Nucleus accumbens (tissue), 56 donors: ENCODE measurements at regions not wholly inside any gene's neighbourhood (a gene's known extent, or its start where the extent isn't known, plus 50 kb on each side); places are given as distances from the start of the nearest gene placed in this dataset.
A peak's percentile ranks its signal among the peaks of the same experiment; 100 is the strongest.
"Not testable (repeated sequence)": the region's sequence is repeated elsewhere in the genome, so short reads cannot be mapped to it uniquely, and the experiment has no call there.

ENCODE experiments used
- DNase-seq, 56 donors: peaks; one replicate each; lab custom pipeline; 2025; lab: John Stamatoyannopoulos, UW

GRCh38 chr4:159545556-159545955 lies 442.7 kb downstream of the RAPGEF2 start:
- no peak for DNase-seq

- no peak for DNase-seq
Measured at GRCh38 chr4:159547645-159548308, 444.9 kb downstream of the RAPGEF2 start.

- DNase-seq, result no peak
Measured at GRCh38 chr4:159549098-159549518, 446.2 kb downstream of the RAPGEF2 start.

- no peak for DNase-seq
Measured at GRCh38 chr4:159551281-159551680, 448.4 kb downstream of the RAPGEF2 start.

GRCh38 chr4:159552979-159553768 lies 450.3 kb downstream of the RAPGEF2 start:
- DNase-seq, result no peak

- no peak for DNase-seq
Measured at GRCh38 chr4:159555873-159556272, 453.0 kb downstream of the RAPGEF2 start.

- no peak for DNase-seq
Measured at GRCh38 chr4:159562366-159562765, 459.5 kb downstream of the RAPGEF2 start.

- DNase-seq, result no peak
Measured at GRCh38 chr4:159563257-159563656, 460.4 kb downstream of the RAPGEF2 start.

GRCh38 chr4:159564615-159565014 lies 461.7 kb downstream of the RAPGEF2 start:
- no peak for DNase-seq

- no peak for DNase-seq
Measured at GRCh38 chr4:159566786-159567185, 463.9 kb downstream of the RAPGEF2 start.

GRCh38 chr4:159577241-159577640 lies 474.4 kb downstream of the RAPGEF2 start:
- no peak for DNase-seq

- no peak for DNase-seq
Measured at GRCh38 chr4:159582685-159583084, 479.8 kb downstream of the RAPGEF2 start.

- no peak for DNase-seq
Measured at GRCh38 chr4:159592898-159593556, 490.1 kb downstream of the RAPGEF2 start.

- no peak for DNase-seq
Measured at GRCh38 chr4:159593681-159594080, 490.8 kb downstream of the RAPGEF2 start.

- no peak for DNase-seq
Measured at GRCh38 chr4:159594576-159594975, 491.7 kb downstream of the RAPGEF2 start.

- not testable (repeated sequence) for DNase-seq
Measured at GRCh38 chr4:159595101-159595500, 492.2 kb downstream of the RAPGEF2 start.

GRCh38 chr4:159598602-159599001 lies 495.7 kb downstream of the RAPGEF2 start:
- no peak for DNase-seq

- DNase-seq, result no peak
Measured at GRCh38 chr4:159600061-159600460, 497.2 kb downstream of the RAPGEF2 start.

- DNase-seq, result no peak
Measured at GRCh38 chr4:159604781-159605180, 501.9 kb downstream of the RAPGEF2 start.

- DNase-seq, result no peak
Measured at GRCh38 chr4:159606835-159607234, 504.0 kb downstream of the RAPGEF2 start.

- peak in 1 of 56 donors; percentile 0 for DNase-seq
Measured at GRCh38 chr4:159607809-159608208, 504.9 kb downstream of the RAPGEF2 start.
